Esophagus muscularis mucosa (tissue), 4 donors: ENCODE measurements at regions not wholly inside any gene's neighbourhood (a gene's known extent, or its start where the extent isn't known, plus 50 kb on each side); places are given as distances from the start of the nearest gene placed in this dataset.

Experiments used
- DNase-seq: peaks from one replicate; pipeline ENCODE4 v3.0.0-alpha.2; 2017; ENCODE audit errors: extremely low spot score
- H3K27ac ChIP-seq, 4 donors: fragments of 200-600 bp; sonication (generic); replicated peaks in 1 of 4; 1 replicate in 3 of 4; 2 replicates in 1 of 4; pipeline ENCODE4 v1.5.1; 2016 to 2019; ENCODE audit warnings: mild to moderate bottlenecking in 1 of 4
- H3K27me3 ChIP-seq, 4 donors: fragments of 200-600 bp; sonication (generic); one replicate each; pipeline versions ENCODE4 v1.5.1 to v1.6.0; 2016 to 2019
- H3K36me3 ChIP-seq, 4 donors: fragments of 200-600 bp; sonication (generic); one replicate each; pipeline ENCODE4 v1.5.1; 2016 to 2019
- H3K4me1 ChIP-seq, 4 donors: fragments of 200-600 bp; sonication (generic); one replicate each; pipeline ENCODE4 v1.5.1; 2016 to 2019
- H3K4me3 ChIP-seq, 4 donors: fragments of 200-600 bp; sonication (generic); 1 replicate in 2 of 4; 2 replicates in 2 of 4; pipeline ENCODE4 v1.5.1; 2016 to 2019; ENCODE audit warnings: mild to moderate bottlenecking in 4 of 4, moderate library complexity in 1 of 4
- H3K9me3 ChIP-seq, 4 donors: fragments of 200-600 bp; sonication (generic); 1 replicate in 3 of 4; 2 replicates in 1 of 4; pipeline ENCODE4 v1.5.1; 2016 to 2019
- CTCF ChIP-seq, 3 experiments: fragments of 200-600 bp in 2 of 3; fragments of 450-650 bp in 1 of 3; sonication (generic) in 2 of 3; IDR thresholded peaks; one replicate each; pipeline ENCODE4 v1.5.1; 2017 to 2019; ENCODE audit warnings: antibody characterized with exemption in 3 of 3, mild to moderate bottlenecking in 2 of 3, moderate library complexity in 1 of 3
- EP300 ChIP-seq: sonication (generic); formaldehyde crosslinking; IDR thresholded peaks from one replicate; pipeline ENCODE4 v1.6.1; 2017; ENCODE audit warnings: antibody characterized with exemption
- POLR2A ChIP-seq: fragments of 450-650 bp; IDR thresholded peaks from one replicate; pipeline ENCODE4 v1.6.1; 2017; ENCODE audit warnings: antibody characterized with exemption, moderate library complexity, mild to moderate bottlenecking, low read depth
- POLR2AphosphoS5 ChIP-seq, 2 donors: sonication (generic); formaldehyde crosslinking; IDR thresholded peaks; one replicate each; pipeline ENCODE4 v1.6.1; 2017; ENCODE audit warnings: antibody characterized with exemption in 2 of 2
- WGBS: methylation state at CpG from one replicate; pipeline ENCODE4 v1.1.5; 2018; 5-methylcytosine and 5-hydroxymethylcytosine counted together
- intact Hi-C: fragments of 100-400 bp; cut with DNase I; formaldehyde crosslinking; loops from one replicate; pipeline ENCODE4 v1.15.1; 2023

- intact Hi-C loops: no loop called here
- 32% methylated on average over 6 of the region's 6 CpGs for WGBS
- Histone ChIP-seq H3K27me3 (no peaks in the 10 kb centered on the region), H3K4me3 (no peak overlapping the region), H3K4me1 (no peaks in the 10 kb centered on the region), H3K36me3 (no peaks in the 10 kb centered on the region), H3K27ac (no peak overlapping the region), H3K9me3 (peaks cover 0 to 14% (median 10%) of the 10 kb centered on the region in 4 donors)
- DNase-seq: no peak
- TF ChIP-seq POLR2AphosphoS5 (IDR thresholded peaks at IDR 0.05): no peak
- TF ChIP-seq EP300: no peak
- TF ChIP-seq CTCF (IDR thresholded peaks at IDR 0.05): no peak
- no peak for TF ChIP-seq POLR2A
Observed at GRCh38 chr13:21949818-21950429, 279.1 kb downstream of the FGF9 start.

GRCh38 chr13:21956666-21957065 lies 285.8 kb downstream of the FGF9 start:
- intact Hi-C loops: no loop called here
- no peak for TF ChIP-seq EP300
- no peak for TF ChIP-seq CTCF (IDR thresholded peaks at IDR 0.05)
- no peak for TF ChIP-seq POLR2AphosphoS5 (IDR thresholded peaks at IDR 0.05)
- no peak for TF ChIP-seq POLR2A
- Histone ChIP-seq H3K4me1 (no peaks in the 10 kb centered on the region), H3K27ac (no peak overlapping the region), H3K36me3 (no peaks in the 10 kb centered on the region), H3K9me3 (peaks cover 0 to 4% (median 1%) of the 10 kb centered on the region in 4 donors), H3K27me3 (no peaks in the 10 kb centered on the region), H3K4me3 (no peak overlapping the region)
- DNase-seq: no peak
- WGBS: 80% methylated on average over 1 of the region's 1 CpG

GRCh38 chr13:21957833-21958232 lies 287.0 kb downstream of the FGF9 start:
- no peak for TF ChIP-seq CTCF (IDR thresholded peaks at IDR 0.05)
- TF ChIP-seq POLR2A: no peak
- no peak for TF ChIP-seq EP300
- TF ChIP-seq POLR2AphosphoS5 (IDR thresholded peaks at IDR 0.05): no peak
- no peaks in the 10 kb centered on the region for H3K36me3 ChIP-seq
- H3K9me3 ChIP-seq: peaks cover 0 to 10% (median 6%) of the 10 kb centered on the region in 4 donors
- intact Hi-C loops: no loop called here
- no peak for DNase-seq
- H3K4me3 ChIP-seq: no peak overlapping the region
- H3K27ac ChIP-seq: no peak overlapping the region
- H3K27me3 ChIP-seq: no peaks in the 10 kb centered on the region
- no peaks in the 10 kb centered on the region for H3K4me1 ChIP-seq

GRCh38 chr13:21960108-21960507 lies 289.2 kb downstream of the FGF9 start:
- H3K27me3 ChIP-seq: no peaks in the 10 kb centered on the region
- WGBS: 84% methylated on average over 3 of the region's 3 CpGs
- H3K36me3 ChIP-seq: no peaks in the 10 kb centered on the region
- no peak for DNase-seq
- no peak overlapping the region for H3K27ac ChIP-seq
- intact Hi-C loops: no loop called here
- TF ChIP-seq EP300 (no peak), POLR2A (no peak), POLR2AphosphoS5 (IDR thresholded peaks at IDR 0.05) (no peak), CTCF (IDR thresholded peaks at IDR 0.05) (no peak)
- H3K9me3 ChIP-seq: peaks cover 0 to 10% (median 6%) of the 10 kb centered on the region in 4 donors
- H3K4me3 ChIP-seq: no peak overlapping the region
- H3K4me1 ChIP-seq: no peaks in the 10 kb centered on the region

GRCh38 chr13:21964686-21965085 lies 293.8 kb downstream of the FGF9 start:
- Histone ChIP-seq H3K4me3 (no peak overlapping the region), H3K27me3 (no peaks in the 10 kb centered on the region), H3K36me3 (no peaks in the 10 kb centered on the region), H3K27ac (no peak overlapping the region), H3K4me1 (no peaks in the 10 kb centered on the region), H3K9me3 (peaks cover 0 to 10% (median 6%) of the 10 kb centered on the region in 4 donors)
- no peak for TF ChIP-seq EP300
- no peak for TF ChIP-seq POLR2AphosphoS5 (IDR thresholded peaks at IDR 0.05)
- TF ChIP-seq POLR2A: no peak
- no peak for TF ChIP-seq CTCF (IDR thresholded peaks at IDR 0.05)
- WGBS: 93% methylated on average over 5 of the region's 5 CpGs
- intact Hi-C loops: no loop called here
- DNase-seq: no peak
